ENCODE measurements at regions not wholly inside any gene's neighbourhood (a gene's known extent, or its start where the extent isn't known, plus 50 kb on each side); places are given as distances from the start of the nearest gene placed in this dataset.
A peak's percentile ranks its signal among the peaks of the same experiment; 100 is the strongest.

DNA sequence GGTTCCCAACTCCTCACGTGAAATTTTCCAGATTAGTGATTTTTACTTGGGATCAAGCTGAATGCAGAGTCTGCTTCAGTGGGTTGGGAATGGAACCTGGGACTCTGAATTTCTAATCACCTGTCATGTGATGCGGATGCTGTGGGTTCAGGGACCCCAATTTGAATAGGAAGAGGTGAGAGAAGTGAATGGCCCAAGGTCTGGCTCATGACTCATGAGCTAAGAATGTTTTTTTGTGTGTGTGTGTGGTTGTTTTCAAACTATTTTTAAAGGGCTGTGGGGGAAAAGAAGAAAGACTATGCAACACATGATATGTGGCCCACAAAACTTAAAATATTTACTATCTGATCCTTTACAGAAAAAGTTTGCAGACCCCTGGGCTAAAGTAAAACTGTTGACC lies 108.5 kb upstream of the CYRIA start:
- WGBS (ENCODE audit: extremely low coverage, insufficient coverage, low lambda C conversion rate), result no CpG with 5 or more reads among the region's 2 CpGs
- Histone ChIP-seq H3K9ac (ENCODE audit: low read length) (no peak overlapping the region), H3K79me1 (ENCODE audit: low read length) (no peaks in the 10 kb centered on the region), H2BK5ac (ENCODE audit: low read length) (no peak overlapping the region), H3K27ac (ENCODE audit: low read depth, low read length) (no peak overlapping the region), H3K79me2 (ENCODE audit: control insufficient read depth, insufficient read depth, low read length) (no peaks in the 10 kb centered on the region), H3K4me3 (ENCODE audit: low read length) (no peak overlapping the region), H3K27me3 (ENCODE audit: insufficient read depth, low read length, poor library complexity) (no peaks in the 10 kb centered on the region), H2BK120ac (ENCODE audit: low read depth, low read length) (no peak overlapping the region), H4K5ac (ENCODE audit: low read length) (no peak overlapping the region), H4K8ac (ENCODE audit: low read depth, low read length) (no peak overlapping the region), H2AK5ac (ENCODE audit: low read length) (no peak overlapping the region), H3K36me3 (ENCODE audit: control insufficient read depth, insufficient read depth, low read length) (no peaks in the 10 kb centered on the region), H3K4me1 (ENCODE audit: control insufficient read depth, low read depth, low read length) (no peaks in the 10 kb centered on the region), H3K56ac (ENCODE audit: low read length) (no peak overlapping the region), H3K4me2 (ENCODE audit: low read length) (no peak overlapping the region), H3K23ac (ENCODE audit: low read length) (no peak overlapping the region), H2BK15ac (replicated peaks; ENCODE audit: low read depth) (no peak overlapping the region), H3K18ac (ENCODE audit: low read length) (no peak overlapping the region), H3K4ac (ENCODE audit: low read depth, low read length) (no peak overlapping the region)
- peak; percentile 71 for DNase-seq

DNA sequence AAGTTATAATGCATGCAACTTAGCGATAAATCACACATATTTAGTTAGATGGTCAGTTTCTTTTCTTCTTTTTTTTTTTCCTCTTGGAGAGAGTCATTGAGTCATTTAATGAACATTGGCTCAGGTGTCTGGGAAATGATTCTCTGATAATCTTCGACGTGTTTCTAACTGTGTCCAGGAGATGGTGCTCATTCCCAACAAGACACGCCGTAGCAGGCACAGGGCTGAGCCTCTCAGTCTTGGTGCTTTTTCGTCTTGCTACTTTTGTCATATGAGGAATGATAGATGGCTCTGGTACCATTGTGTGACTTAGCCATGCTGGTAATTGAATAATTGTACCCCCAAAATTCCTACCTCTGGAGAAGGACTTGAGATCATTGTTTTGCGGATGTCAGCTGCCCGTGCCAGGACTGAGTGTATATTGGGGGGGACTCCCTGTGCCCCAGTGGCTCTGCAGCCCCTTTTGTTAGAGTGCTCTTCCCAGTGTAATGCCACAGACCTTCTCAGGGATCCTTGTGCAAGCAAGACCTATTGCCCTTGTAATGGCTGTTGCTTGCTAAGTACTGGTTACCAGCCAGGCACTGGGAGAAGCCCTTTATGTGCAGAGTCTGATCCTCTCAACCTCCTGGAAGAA lies 107.6 kb upstream of the CYRIA start:
- Histone ChIP-seq H2BK5ac (ENCODE audit: low read length) (no peak overlapping the region), H4K8ac (ENCODE audit: low read depth, low read length) (no peak overlapping the region), H3K18ac (ENCODE audit: low read length) (no peak overlapping the region), H3K9ac (ENCODE audit: low read length) (no peak overlapping the region), H3K4me1 (ENCODE audit: control insufficient read depth, low read depth, low read length) (no peaks in the 10 kb centered on the region), H3K79me1 (ENCODE audit: low read length) (no peaks in the 10 kb centered on the region), H2AK5ac (ENCODE audit: low read length) (no peak overlapping the region), H3K27ac (ENCODE audit: low read depth, low read length) (no peak overlapping the region), H3K27me3 (ENCODE audit: insufficient read depth, low read length, poor library complexity) (no peaks in the 10 kb centered on the region), H3K36me3 (ENCODE audit: control insufficient read depth, insufficient read depth, low read length) (no peaks in the 10 kb centered on the region), H3K79me2 (ENCODE audit: control insufficient read depth, insufficient read depth, low read length) (no peaks in the 10 kb centered on the region), H3K4me3 (ENCODE audit: low read length) (no peak overlapping the region), H2BK120ac (ENCODE audit: low read depth, low read length) (no peak overlapping the region), H3K4ac (ENCODE audit: low read depth, low read length) (no peak overlapping the region), H2BK15ac (replicated peaks; ENCODE audit: low read depth) (no peak overlapping the region), H3K4me2 (ENCODE audit: low read length) (no peak overlapping the region), H3K23ac (ENCODE audit: low read length) (no peak overlapping the region), H4K5ac (ENCODE audit: low read length) (no peak overlapping the region), H3K56ac (ENCODE audit: low read length) (no peak overlapping the region)
- no CpG with 5 or more reads among the region's 8 CpGs for WGBS (ENCODE audit: extremely low coverage, insufficient coverage, low lambda C conversion rate)
- peak; percentile 73 for DNase-seq

DNA sequence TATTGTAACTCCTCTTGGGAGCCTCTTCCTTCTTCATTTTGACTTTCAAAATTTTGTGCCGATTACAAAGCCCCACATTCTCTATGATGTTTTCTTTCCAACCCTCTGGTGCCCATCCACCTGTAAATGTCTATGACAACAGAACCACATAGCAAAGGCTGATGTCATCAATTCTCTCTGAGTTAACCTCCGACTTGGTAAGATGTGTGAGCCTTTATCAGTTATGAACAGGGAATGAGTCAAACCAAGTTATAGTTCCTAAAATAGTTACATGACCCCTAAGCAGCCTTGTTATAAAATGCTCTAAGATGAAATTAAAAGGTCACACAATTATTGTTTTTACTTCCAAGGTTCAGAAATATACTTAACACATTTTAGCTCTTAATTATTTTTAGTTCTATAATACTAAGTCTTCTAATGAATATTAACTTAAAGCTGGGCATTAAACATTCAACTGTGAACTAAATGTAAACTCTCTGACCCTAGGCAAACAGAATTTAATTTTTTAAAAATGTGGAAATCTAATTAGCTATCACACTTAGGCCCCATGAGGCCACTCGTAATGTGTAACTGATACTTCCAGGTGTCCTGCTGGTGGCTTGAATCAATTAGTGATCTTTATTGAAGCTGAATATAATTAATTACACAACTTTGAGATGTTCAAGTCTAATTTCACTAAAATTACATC lies 102.3 kb upstream of the CYRIA start:
- Histone ChIP-seq H3K27me3 (ENCODE audit: insufficient read depth, low read length, poor library complexity) (no peaks in the 10 kb centered on the region), H4K5ac (ENCODE audit: low read length) (no peak overlapping the region), H3K79me2 (ENCODE audit: control insufficient read depth, insufficient read depth, low read length) (no peaks in the 10 kb centered on the region), H3K56ac (ENCODE audit: low read length) (no peak overlapping the region), H3K36me3 (ENCODE audit: control insufficient read depth, insufficient read depth, low read length) (no peaks in the 10 kb centered on the region), H3K18ac (ENCODE audit: low read length) (no peak overlapping the region), H3K4me2 (ENCODE audit: low read length) (no peak overlapping the region), H3K23ac (ENCODE audit: low read length) (no peak overlapping the region), H2BK120ac (ENCODE audit: low read depth, low read length) (no peak overlapping the region), H3K79me1 (ENCODE audit: low read length) (no peaks in the 10 kb centered on the region), H3K4ac (ENCODE audit: low read depth, low read length) (no peak overlapping the region), H2AK5ac (ENCODE audit: low read length) (no peak overlapping the region), H3K4me1 (ENCODE audit: control insufficient read depth, low read depth, low read length) (no peaks in the 10 kb centered on the region), H3K4me3 (ENCODE audit: low read length) (no peak overlapping the region), H3K27ac (ENCODE audit: low read depth, low read length) (no peak overlapping the region), H2BK15ac (replicated peaks; ENCODE audit: low read depth) (no peak overlapping the region), H2BK5ac (ENCODE audit: low read length) (no peak overlapping the region), H3K9ac (ENCODE audit: low read length) (no peak overlapping the region), H4K8ac (ENCODE audit: low read depth, low read length) (no peak overlapping the region)
- WGBS (ENCODE audit: extremely low coverage, insufficient coverage, low lambda C conversion rate), result no CpG with 5 or more reads among the region's 3 CpGs
- no peak for DNase-seq

DNA sequence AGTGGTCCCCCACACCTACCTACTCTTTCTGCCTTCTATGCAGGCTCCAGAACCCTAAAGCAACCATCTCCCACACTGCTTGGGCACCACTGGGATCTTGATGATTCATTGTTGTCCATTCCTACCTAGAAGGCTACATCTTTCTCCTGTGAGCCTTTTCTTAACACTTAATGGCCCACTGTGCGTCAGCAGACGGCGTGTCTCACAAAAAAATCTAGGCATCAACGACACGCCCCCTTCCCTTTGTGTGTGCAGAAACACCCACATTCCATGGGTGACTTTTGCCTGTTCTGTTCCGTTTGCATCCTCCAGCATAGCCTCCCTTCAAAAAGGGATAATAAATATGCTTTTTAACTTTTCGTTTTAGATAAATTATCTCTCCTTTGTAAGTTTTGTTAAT lies 99.7 kb upstream of the CYRIA start:
- WGBS (ENCODE audit: extremely low coverage, insufficient coverage, low lambda C conversion rate), result no CpG with 5 or more reads among the region's 7 CpGs
- H3K27me3 ChIP-seq (ENCODE audit: insufficient read depth, low read length, poor library complexity), result no peaks in the 10 kb centered on the region
- no peak overlapping the region for H2AK5ac ChIP-seq (ENCODE audit: low read length)
- H3K9ac ChIP-seq (ENCODE audit: low read length), result no peak overlapping the region
- no peak overlapping the region for H4K5ac ChIP-seq (ENCODE audit: low read length)
- no peak overlapping the region for H3K4ac ChIP-seq (ENCODE audit: low read depth, low read length)
- no peak overlapping the region for H3K23ac ChIP-seq (ENCODE audit: low read length)
- H3K36me3 ChIP-seq (ENCODE audit: control insufficient read depth, insufficient read depth, low read length), result no peaks in the 10 kb centered on the region
- no peak overlapping the region for H2BK120ac ChIP-seq (ENCODE audit: low read depth, low read length)
- no peaks in the 10 kb centered on the region for H3K79me2 ChIP-seq (ENCODE audit: control insufficient read depth, insufficient read depth, low read length)
- H3K4me2 ChIP-seq (ENCODE audit: low read length), result no peak overlapping the region
- H3K4me3 ChIP-seq (ENCODE audit: low read length), result no peak overlapping the region
- no peak overlapping the region for H3K27ac ChIP-seq (ENCODE audit: low read depth, low read length)
- H3K4me1 ChIP-seq (ENCODE audit: control insufficient read depth, low read depth, low read length), result no peaks in the 10 kb centered on the region
- H4K8ac ChIP-seq (ENCODE audit: low read depth, low read length), result no peak overlapping the region
- no peak for DNase-seq
- H2BK5ac ChIP-seq (ENCODE audit: low read length), result no peak overlapping the region
- H3K56ac ChIP-seq (ENCODE audit: low read length), result no peak overlapping the region
- H2BK15ac ChIP-seq (replicated peaks; ENCODE audit: low read depth), result no peak overlapping the region
- no peaks in the 10 kb centered on the region for H3K79me1 ChIP-seq (ENCODE audit: low read length)
- H3K18ac ChIP-seq (ENCODE audit: low read length), result no peak overlapping the region

DNA sequence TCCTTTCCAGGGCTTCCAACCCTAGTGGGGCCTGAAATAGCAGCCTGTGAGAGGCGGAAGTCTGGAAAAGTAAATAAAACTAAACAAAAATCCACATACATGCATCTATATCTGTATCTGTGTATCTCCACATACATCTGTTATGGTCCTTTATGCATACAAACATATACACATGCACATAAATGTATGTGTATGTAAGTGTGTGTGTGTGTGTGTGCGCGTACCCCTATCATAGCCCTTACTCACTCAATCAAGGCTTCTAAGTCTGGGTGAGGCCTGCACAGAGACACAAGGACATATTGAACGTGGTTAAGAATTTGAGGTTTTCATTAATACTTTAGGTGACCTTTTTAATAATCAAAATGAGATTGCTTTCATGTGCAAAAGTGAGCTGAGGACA lies 98.9 kb upstream of the CYRIA start:
- WGBS (ENCODE audit: extremely low coverage, insufficient coverage, low lambda C conversion rate), result no CpG with 5 or more reads among the region's 4 CpGs
- Histone ChIP-seq H3K79me2 (ENCODE audit: control insufficient read depth, insufficient read depth, low read length) (no peaks in the 10 kb centered on the region), H3K79me1 (ENCODE audit: low read length) (no peaks in the 10 kb centered on the region), H3K56ac (ENCODE audit: low read length) (no peak overlapping the region), H4K5ac (ENCODE audit: low read length) (no peak overlapping the region), H3K4me3 (ENCODE audit: low read length) (no peak overlapping the region), H3K4me2 (ENCODE audit: low read length) (no peak overlapping the region), H3K4me1 (ENCODE audit: control insufficient read depth, low read depth, low read length) (no peaks in the 10 kb centered on the region), H3K36me3 (ENCODE audit: control insufficient read depth, insufficient read depth, low read length) (no peaks in the 10 kb centered on the region), H2BK5ac (ENCODE audit: low read length) (no peak overlapping the region), H2AK5ac (ENCODE audit: low read length) (no peak overlapping the region), H4K8ac (ENCODE audit: low read depth, low read length) (no peak overlapping the region), H2BK120ac (ENCODE audit: low read depth, low read length) (no peak overlapping the region), H3K27me3 (ENCODE audit: insufficient read depth, low read length, poor library complexity) (no peaks in the 10 kb centered on the region), H3K23ac (ENCODE audit: low read length) (no peak overlapping the region), H3K18ac (ENCODE audit: low read length) (no peak overlapping the region), H3K27ac (ENCODE audit: low read depth, low read length) (no peak overlapping the region), H2BK15ac (replicated peaks; ENCODE audit: low read depth) (no peak overlapping the region), H3K4ac (ENCODE audit: low read depth, low read length) (no peak overlapping the region), H3K9ac (ENCODE audit: low read length) (no peak overlapping the region)
- no peak for DNase-seq

DNA sequence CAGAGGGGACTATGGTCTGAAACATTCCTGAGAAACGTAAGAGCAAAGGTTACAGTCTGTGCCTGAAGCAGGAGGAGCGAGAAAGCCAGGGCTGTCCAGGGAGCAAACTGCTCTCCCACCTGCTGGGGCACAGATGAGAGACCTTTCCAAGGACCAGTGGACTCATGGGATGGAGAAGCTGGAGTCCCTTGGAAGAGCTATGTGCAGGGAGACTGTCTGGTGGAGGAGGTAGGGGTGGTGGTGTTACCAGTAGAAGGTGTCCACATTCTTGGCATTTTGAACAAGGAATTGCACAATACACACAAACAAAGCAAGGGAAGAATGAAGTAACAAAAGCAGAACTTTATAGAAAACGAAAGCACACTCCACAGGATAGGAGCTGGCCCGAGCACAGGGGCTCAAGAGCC lies 97.9 kb upstream of the CYRIA start:
- H3K4ac ChIP-seq (ENCODE audit: low read depth, low read length), result no peak overlapping the region
- H3K79me2 ChIP-seq (ENCODE audit: control insufficient read depth, insufficient read depth, low read length), result no peaks in the 10 kb centered on the region
- H2BK15ac ChIP-seq (replicated peaks; ENCODE audit: low read depth), result no peak overlapping the region
- H3K27ac ChIP-seq (ENCODE audit: low read depth, low read length), result no peak overlapping the region
- H3K18ac ChIP-seq (ENCODE audit: low read length), result no peak overlapping the region
- H3K79me1 ChIP-seq (ENCODE audit: low read length), result no peaks in the 10 kb centered on the region
- no peaks in the 10 kb centered on the region for H3K27me3 ChIP-seq (ENCODE audit: insufficient read depth, low read length, poor library complexity)
- H3K4me2 ChIP-seq (ENCODE audit: low read length), result no peak overlapping the region
- no peak overlapping the region for H4K5ac ChIP-seq (ENCODE audit: low read length)
- no peak overlapping the region for H4K8ac ChIP-seq (ENCODE audit: low read depth, low read length)
- no peak overlapping the region for H2AK5ac ChIP-seq (ENCODE audit: low read length)
- WGBS (ENCODE audit: extremely low coverage, insufficient coverage, low lambda C conversion rate), result no CpG with 5 or more reads among the region's 4 CpGs
- no peak overlapping the region for H3K9ac ChIP-seq (ENCODE audit: low read length)
- H3K36me3 ChIP-seq (ENCODE audit: control insufficient read depth, insufficient read depth, low read length), result no peaks in the 10 kb centered on the region
- no peak overlapping the region for H3K56ac ChIP-seq (ENCODE audit: low read length)
- no peak overlapping the region for H3K4me3 ChIP-seq (ENCODE audit: low read length)
- no peak overlapping the region for H3K23ac ChIP-seq (ENCODE audit: low read length)
- DNase-seq, result no peak
- no peak overlapping the region for H2BK120ac ChIP-seq (ENCODE audit: low read depth, low read length)
- no peaks in the 10 kb centered on the region for H3K4me1 ChIP-seq (ENCODE audit: control insufficient read depth, low read depth, low read length)
- no peak overlapping the region for H2BK5ac ChIP-seq (ENCODE audit: low read length)

Measured in mesendoderm (in vitro differentiated cells).